OCI-LY7 (cell line): ENCODE measurements at regions not wholly inside any gene's neighbourhood (a gene's known extent, or its start where the extent isn't known, plus 50 kb on each side); places are given as distances from the start of the nearest gene placed in this dataset.
"Not testable (repeated sequence)": the region's sequence is repeated elsewhere in the genome, so short reads cannot be mapped to it uniquely, and the experiment has no call there.

ENCODE experiments used
- EZH2phosphoT487 ChIP-seq: fragments of 200-600 bp; sonication (generic); IDR thresholded peaks from 2 replicates; pipeline ENCODE4 v1.6.1; 2018; ENCODE audit warnings: low read depth, borderline replicate concordance, mild to moderate bottlenecking, mixed run types, antibody characterized with exemption, low read length, moderate library complexity, mixed read lengths
- TF ChIP-seq, protein P1 (sequence below): fragments of 200-600 bp; sonication (generic); conservative IDR thresholded peaks from 2 replicates; pipeline ENCODE4 v1.5.1; 2014; ENCODE audit warnings: mild to moderate bottlenecking, antibody characterized with exemption, low read length, moderate library complexity, mixed read lengths

DNA sequence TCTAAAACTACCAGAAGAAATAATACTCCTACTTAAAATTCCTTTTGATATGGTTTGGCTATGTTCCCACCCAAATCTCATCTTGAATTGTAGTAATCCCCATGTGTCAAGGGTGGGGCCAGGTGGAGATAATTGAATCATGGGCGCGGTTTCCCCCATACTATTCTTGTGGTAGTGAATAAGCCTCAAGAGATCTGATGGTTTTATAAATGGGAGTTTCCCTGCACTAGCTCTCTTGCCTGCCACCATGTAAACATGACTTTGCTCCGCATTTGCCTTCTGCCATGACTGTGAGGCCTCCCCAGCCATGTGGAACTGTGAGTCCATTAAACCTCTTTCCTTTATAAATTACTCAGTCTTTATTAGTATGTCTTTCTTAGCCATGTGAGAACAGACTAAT is 390.5 kb downstream of the CHSY3 start:
- TF ChIP-seq, protein P1, sequence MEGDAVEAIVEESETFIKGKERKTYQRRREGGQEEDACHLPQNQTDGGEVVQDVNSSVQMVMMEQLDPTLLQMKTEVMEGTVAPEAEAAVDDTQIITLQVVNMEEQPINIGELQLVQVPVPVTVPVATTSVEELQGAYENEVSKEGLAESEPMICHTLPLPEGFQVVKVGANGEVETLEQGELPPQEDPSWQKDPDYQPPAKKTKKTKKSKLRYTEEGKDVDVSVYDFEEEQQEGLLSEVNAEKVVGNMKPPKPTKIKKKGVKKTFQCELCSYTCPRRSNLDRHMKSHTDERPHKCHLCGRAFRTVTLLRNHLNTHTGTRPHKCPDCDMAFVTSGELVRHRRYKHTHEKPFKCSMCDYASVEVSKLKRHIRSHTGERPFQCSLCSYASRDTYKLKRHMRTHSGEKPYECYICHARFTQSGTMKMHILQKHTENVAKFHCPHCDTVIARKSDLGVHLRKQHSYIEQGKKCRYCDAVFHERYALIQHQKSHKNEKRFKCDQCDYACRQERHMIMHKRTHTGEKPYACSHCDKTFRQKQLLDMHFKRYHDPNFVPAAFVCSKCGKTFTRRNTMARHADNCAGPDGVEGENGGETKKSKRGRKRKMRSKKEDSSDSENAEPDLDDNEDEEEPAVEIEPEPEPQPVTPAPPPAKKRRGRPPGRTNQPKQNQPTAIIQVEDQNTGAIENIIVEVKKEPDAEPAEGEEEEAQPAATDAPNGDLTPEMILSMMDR, result not testable (repeated sequence)
- not testable (repeated sequence) for TF ChIP-seq EZH2phosphoT487
